Thyroid gland (tissue), 4 donors: ENCODE measurements at regions not wholly inside any gene's neighbourhood (a gene's known extent, or its start where the extent isn't known, plus 50 kb on each side); places are given as distances from the start of the nearest gene placed in this dataset.

Source experiments
- POLR2A ChIP-seq, 2 donors: fragments of 450-650 bp; IDR thresholded peaks; one replicate each; pipeline ENCODE4 v1.6.1; 2017; ENCODE audit warnings: antibody characterized with exemption in 2 of 2, mild to moderate bottlenecking in 2 of 2, moderate library complexity in 1 of 2
- TF ChIP-seq, protein P1 (sequence below), 6 experiments: fragments of 200-600 bp in 3 of 6; fragments of 450-650 bp in 3 of 6; sonication (generic) in 3 of 6; IDR thresholded peaks; one replicate each; pipeline ENCODE4 v1.5.1; 2016 to 2019; ENCODE audit warnings: antibody characterized with exemption in 6 of 6, mild to moderate bottlenecking in 2 of 6, inconsistent platforms in 1 of 6, moderate library complexity in 1 of 6

DNA sequence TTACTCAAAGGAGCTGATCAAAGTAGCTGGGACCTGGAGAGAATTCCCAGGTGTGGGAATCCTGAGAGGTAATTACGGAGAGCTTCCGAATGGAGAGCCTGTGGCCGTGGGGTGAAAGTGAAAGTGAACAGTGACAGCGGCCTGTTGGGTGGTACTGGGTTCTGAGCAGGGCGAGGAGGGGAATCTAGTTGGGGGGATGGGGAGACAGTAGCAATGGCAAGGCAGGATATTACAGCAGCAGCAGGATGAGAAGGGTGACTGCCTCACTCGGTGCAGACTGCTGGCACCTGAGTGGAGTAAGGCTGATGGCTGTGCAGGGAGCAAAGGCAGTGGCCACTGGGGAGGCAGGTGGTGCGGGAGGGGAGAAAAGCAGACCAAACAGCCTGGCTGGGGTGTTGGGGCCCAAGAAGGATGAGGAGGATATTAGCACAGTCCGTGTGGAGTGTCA is 70.3 kb upstream of the PRDX6 start:
- TF ChIP-seq POLR2A (IDR thresholded peaks at IDR 0.05) = no peak
- TF ChIP-seq, protein P1, sequence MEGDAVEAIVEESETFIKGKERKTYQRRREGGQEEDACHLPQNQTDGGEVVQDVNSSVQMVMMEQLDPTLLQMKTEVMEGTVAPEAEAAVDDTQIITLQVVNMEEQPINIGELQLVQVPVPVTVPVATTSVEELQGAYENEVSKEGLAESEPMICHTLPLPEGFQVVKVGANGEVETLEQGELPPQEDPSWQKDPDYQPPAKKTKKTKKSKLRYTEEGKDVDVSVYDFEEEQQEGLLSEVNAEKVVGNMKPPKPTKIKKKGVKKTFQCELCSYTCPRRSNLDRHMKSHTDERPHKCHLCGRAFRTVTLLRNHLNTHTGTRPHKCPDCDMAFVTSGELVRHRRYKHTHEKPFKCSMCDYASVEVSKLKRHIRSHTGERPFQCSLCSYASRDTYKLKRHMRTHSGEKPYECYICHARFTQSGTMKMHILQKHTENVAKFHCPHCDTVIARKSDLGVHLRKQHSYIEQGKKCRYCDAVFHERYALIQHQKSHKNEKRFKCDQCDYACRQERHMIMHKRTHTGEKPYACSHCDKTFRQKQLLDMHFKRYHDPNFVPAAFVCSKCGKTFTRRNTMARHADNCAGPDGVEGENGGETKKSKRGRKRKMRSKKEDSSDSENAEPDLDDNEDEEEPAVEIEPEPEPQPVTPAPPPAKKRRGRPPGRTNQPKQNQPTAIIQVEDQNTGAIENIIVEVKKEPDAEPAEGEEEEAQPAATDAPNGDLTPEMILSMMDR (IDR thresholded peaks at IDR 0.05) = no peak
